ENCODE measurements at regions not wholly inside any gene's neighbourhood (a gene's known extent, or its start where the extent isn't known, plus 50 kb on each side); places are given as distances from the start of the nearest gene placed in this dataset.

GRCh38 chr6:48606618-48607017 lies 495.6 kb upstream of the PTCHD4 start:
- TF ChIP-seq CTCF (IDR thresholded peaks at IDR 0.05; ENCODE audit: low read length), result no peak
- no peak for TF ChIP-seq EZH2 (IDR thresholded peaks at IDR 0.05; ENCODE audit: borderline replicate concordance, low read length)

Data from OCI-LY1 (cell line).